HG03460 (cell line): ENCODE measurements at regions not wholly inside any gene's neighbourhood (a gene's known extent, or its start where the extent isn't known, plus 50 kb on each side); places are given as distances from the start of the nearest gene placed in this dataset.
"Not testable (repeated sequence)": the region's sequence is repeated elsewhere in the genome, so short reads cannot be mapped to it uniquely, and the experiment has no call there.

Source experiments
- ATAC-seq: cut with Tn5 transposase; IDR thresholded peaks from one replicate; pipeline ENCODE4 v1.9.1; 2021; ENCODE audit not compliant: unreplicated experiment

- ATAC-seq, result not testable (repeated sequence)
Measured at GRCh38 chr3:195669310-195669709, 51.5 kb upstream of the MUC20 start.

- not testable (repeated sequence) for ATAC-seq
Measured at GRCh38 chr3:195668131-195668766, 52.5 kb upstream of the MUC20 start.

GRCh38 chr3:195665311-195665710, 55.5 kb upstream of the MUC20 start:
- ATAC-seq, result not testable (repeated sequence)

GRCh38 chr3:195664131-195664530, 56.6 kb upstream of the MUC20 start:
- not testable (repeated sequence) for ATAC-seq

- not testable (repeated sequence) for ATAC-seq
Measured at GRCh38 chr3:195659136-195659533, 61.6 kb upstream of the MUC20 start.

GRCh38 chr3:195658381-195659135, 62.2 kb upstream of the MUC20 start:
- ATAC-seq, result peak; percentile 49

- peak; percentile 67 for ATAC-seq
Measured at GRCh38 chr3:195657475-195658372, 63.1 kb upstream of the MUC20 start.

- ATAC-seq, result not testable (repeated sequence)
Measured at GRCh38 chr3:195656091-195656490, 64.7 kb upstream of the MUC20 start.

GRCh38 chr3:195654746-195655145, 66.0 kb upstream of the MUC20 start:
- not testable (repeated sequence) for ATAC-seq

- ATAC-seq, result not testable (repeated sequence)
Measured at GRCh38 chr3:195654138-195654537, 66.6 kb upstream of the MUC20 start.

GRCh38 chr3:195653641-195654040, 67.1 kb upstream of the MUC20 start:
- ATAC-seq, result not testable (repeated sequence)

- not testable (repeated sequence) for ATAC-seq
Measured at GRCh38 chr3:195647912-195648702, 64.4 kb upstream of the APOD start.

GRCh38 chr3:195645872-195646271, 62.1 kb upstream of the APOD start:
- not testable (repeated sequence) for ATAC-seq

- not testable (repeated sequence) for ATAC-seq
Measured at GRCh38 chr3:195643245-195643644, 59.5 kb upstream of the APOD start.

- not testable (repeated sequence) for ATAC-seq
Measured at GRCh38 chr3:195642311-195642710, 58.6 kb upstream of the APOD start.

GRCh38 chr3:195638456-195638855, 54.7 kb upstream of the APOD start:
- not testable (repeated sequence) for ATAC-seq

- not testable (repeated sequence) for ATAC-seq
Measured at GRCh38 chr3:195637473-195638233, 53.9 kb upstream of the APOD start.

GRCh38 chr3:195637011-195637410, 53.3 kb upstream of the APOD start:
- not testable (repeated sequence) for ATAC-seq

- not testable (repeated sequence) for ATAC-seq
Measured at GRCh38 chr3:195635898-195636685, 52.4 kb upstream of the APOD start.
